ENCODE measurements at regions not wholly inside any gene's neighbourhood (a gene's known extent, or its start where the extent isn't known, plus 50 kb on each side); places are given as distances from the start of the nearest gene placed in this dataset.

DNA sequence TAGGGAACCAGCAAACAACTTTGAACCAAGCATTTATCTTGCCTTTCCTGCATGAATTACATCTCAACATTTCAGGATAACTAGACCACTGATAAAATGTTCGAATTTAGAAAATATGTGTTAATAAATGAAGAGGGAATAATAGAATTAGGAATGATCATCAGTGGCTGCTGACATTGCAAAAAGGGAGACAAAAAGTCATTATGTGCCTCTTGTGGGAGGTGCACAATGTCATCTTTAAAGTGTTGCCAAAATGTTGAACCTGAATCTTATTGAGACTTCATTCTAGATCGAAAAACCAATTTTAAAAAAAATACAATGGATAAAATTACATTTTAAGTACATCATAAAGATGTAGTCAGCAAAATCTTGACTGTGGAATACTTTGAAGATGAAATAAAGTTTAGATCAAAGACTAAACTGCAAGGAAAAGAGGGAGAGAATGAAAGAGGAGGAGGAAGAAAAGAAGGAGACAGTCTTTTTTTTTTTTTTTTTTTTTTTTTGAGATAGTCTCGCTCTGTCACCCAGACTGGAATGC, 299.3 kb downstream of the FBXW7 start:
- no peaks in the 10 kb centered on the region for H3K9me3 ChIP-seq (ENCODE audit: low read length)
- no peaks in the 10 kb centered on the region for H4K20me1 ChIP-seq (ENCODE audit: insufficient read depth, low read length)
- DNase-seq (ENCODE audit: low spot score) = no peak
- ChIA-PET POLR2A (no interaction called here), CTCF (ENCODE audit: unreplicated experiment) (no interaction called here)
- no peaks in the 10 kb centered on the region for H3K36me3 ChIP-seq (ENCODE audit: insufficient read depth, low read length)
- H3K79me2 ChIP-seq (ENCODE audit: insufficient read depth, low read depth, low read length) = no peaks in the 10 kb centered on the region
- H3K27ac ChIP-seq (ENCODE audit: low read depth, low read length, poor library complexity, severe bottlenecking) = no peak overlapping the region
- TF ChIP-seq, protein P1, sequence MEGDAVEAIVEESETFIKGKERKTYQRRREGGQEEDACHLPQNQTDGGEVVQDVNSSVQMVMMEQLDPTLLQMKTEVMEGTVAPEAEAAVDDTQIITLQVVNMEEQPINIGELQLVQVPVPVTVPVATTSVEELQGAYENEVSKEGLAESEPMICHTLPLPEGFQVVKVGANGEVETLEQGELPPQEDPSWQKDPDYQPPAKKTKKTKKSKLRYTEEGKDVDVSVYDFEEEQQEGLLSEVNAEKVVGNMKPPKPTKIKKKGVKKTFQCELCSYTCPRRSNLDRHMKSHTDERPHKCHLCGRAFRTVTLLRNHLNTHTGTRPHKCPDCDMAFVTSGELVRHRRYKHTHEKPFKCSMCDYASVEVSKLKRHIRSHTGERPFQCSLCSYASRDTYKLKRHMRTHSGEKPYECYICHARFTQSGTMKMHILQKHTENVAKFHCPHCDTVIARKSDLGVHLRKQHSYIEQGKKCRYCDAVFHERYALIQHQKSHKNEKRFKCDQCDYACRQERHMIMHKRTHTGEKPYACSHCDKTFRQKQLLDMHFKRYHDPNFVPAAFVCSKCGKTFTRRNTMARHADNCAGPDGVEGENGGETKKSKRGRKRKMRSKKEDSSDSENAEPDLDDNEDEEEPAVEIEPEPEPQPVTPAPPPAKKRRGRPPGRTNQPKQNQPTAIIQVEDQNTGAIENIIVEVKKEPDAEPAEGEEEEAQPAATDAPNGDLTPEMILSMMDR (conservative IDR thresholded peaks at IDR 0.05; ENCODE audit: low read length) = no peak
- no peak for TF ChIP-seq EZH2phosphoT487 (IDR thresholded peaks at IDR 0.05; ENCODE audit: borderline replicate concordance, low read depth, low read length)
- H3K4me3 ChIP-seq (ENCODE audit: low read depth, low read length, poor library complexity, severe bottlenecking) = no peak overlapping the region
- no peak overlapping the region for H2AFZ ChIP-seq (ENCODE audit: low read length)
- no peak overlapping the region for H3K4me2 ChIP-seq (ENCODE audit: low read length)
- no peaks in the 10 kb centered on the region for H3K4me1 ChIP-seq (ENCODE audit: insufficient read depth, low read length, poor library complexity, severe bottlenecking)
- no TSS peak for BruUV-seq (replicated peaks)
- H3K9me2 ChIP-seq (ENCODE audit: insufficient read depth, low read length) = no peaks in the 10 kb centered on the region
- intact Hi-C loops (cut with micrococcal nuclease; ENCODE audit: unreplicated experiment) = no loop called here

DNA sequence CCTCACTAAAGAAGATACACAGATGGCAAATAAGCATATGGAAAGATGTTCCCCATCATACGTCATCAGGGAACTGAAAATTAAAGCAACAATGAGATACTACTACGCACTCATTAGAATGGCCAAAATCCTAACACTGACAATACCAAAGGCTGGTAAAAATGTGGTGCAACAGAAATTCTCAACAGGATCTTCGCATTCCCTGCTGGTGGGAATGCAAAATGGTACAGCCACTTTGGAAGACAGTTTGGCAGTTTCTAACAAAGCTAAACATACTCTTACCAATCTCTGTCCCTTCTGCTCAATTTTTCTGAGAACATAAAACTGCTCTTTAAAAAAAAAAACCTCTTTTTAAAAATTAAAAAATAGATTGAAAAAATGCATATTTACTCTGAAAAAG, 300.2 kb downstream of the FBXW7 start:
- no peaks in the 10 kb centered on the region for H4K20me1 ChIP-seq (ENCODE audit: insufficient read depth, low read length)
- no TSS peak for BruUV-seq (replicated peaks)
- intact Hi-C loops (cut with micrococcal nuclease; ENCODE audit: unreplicated experiment) = no loop called here
- DNase-seq (ENCODE audit: low spot score) = no peak
- no peak overlapping the region for H3K4me3 ChIP-seq (ENCODE audit: low read depth, low read length, poor library complexity, severe bottlenecking)
- no peaks in the 10 kb centered on the region for H3K36me3 ChIP-seq (ENCODE audit: insufficient read depth, low read length)
- H3K9me2 ChIP-seq (ENCODE audit: insufficient read depth, low read length) = no peaks in the 10 kb centered on the region
- H3K79me2 ChIP-seq (ENCODE audit: insufficient read depth, low read depth, low read length) = no peaks in the 10 kb centered on the region
- no peak overlapping the region for H3K4me2 ChIP-seq (ENCODE audit: low read length)
- no peaks in the 10 kb centered on the region for H3K9me3 ChIP-seq (ENCODE audit: low read length)
- ChIA-PET POLR2A (no interaction called here), CTCF (ENCODE audit: unreplicated experiment) (no interaction called here)
- H3K4me1 ChIP-seq (ENCODE audit: insufficient read depth, low read length, poor library complexity, severe bottlenecking) = no peaks in the 10 kb centered on the region
- no peak overlapping the region for H3K27ac ChIP-seq (ENCODE audit: low read depth, low read length, poor library complexity, severe bottlenecking)
- no peak overlapping the region for H2AFZ ChIP-seq (ENCODE audit: low read length)
- TF ChIP-seq, protein P1 (conservative IDR thresholded peaks at IDR 0.05; ENCODE audit: low read length) = no peak
- no peak for TF ChIP-seq EZH2phosphoT487 (IDR thresholded peaks at IDR 0.05; ENCODE audit: borderline replicate concordance, low read depth, low read length)

DNA sequence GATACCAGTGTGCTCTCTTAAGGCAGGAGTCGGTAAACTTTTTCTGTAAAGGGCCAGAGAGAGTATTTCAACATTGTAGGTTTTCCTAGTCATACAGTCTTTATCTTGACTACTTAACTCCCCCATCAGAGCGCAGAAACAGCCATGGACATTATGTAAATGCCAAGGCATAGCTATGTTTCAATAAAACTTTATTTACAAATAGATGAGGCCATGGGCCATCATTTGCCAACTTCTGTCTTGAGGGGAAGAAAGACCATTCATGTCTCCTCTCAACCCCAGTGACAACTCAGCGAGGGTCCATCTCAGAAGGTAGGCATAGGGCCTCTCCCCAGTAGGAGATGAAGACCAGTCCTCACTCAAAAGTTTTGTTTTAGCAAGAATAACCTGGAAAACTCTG, 301.3 kb downstream of the FBXW7 start:
- intact Hi-C loops (cut with micrococcal nuclease; ENCODE audit: unreplicated experiment) = no loop called here
- no peaks in the 10 kb centered on the region for H3K9me2 ChIP-seq (ENCODE audit: insufficient read depth, low read length)
- POLR2A ChIA-PET = no interaction called here
- TF ChIP-seq EZH2phosphoT487 (IDR thresholded peaks at IDR 0.05; ENCODE audit: borderline replicate concordance, low read depth, low read length) = no peak
- TF ChIP-seq, protein P1 (conservative IDR thresholded peaks at IDR 0.05; ENCODE audit: low read length) = no peak
- no TSS peak for BruUV-seq (replicated peaks)
- H3K4me2 ChIP-seq (ENCODE audit: low read length) = no peak overlapping the region
- H3K27ac ChIP-seq (ENCODE audit: low read depth, low read length, poor library complexity, severe bottlenecking) = no peak overlapping the region
- H3K4me3 ChIP-seq (ENCODE audit: low read depth, low read length, poor library complexity, severe bottlenecking) = no peak overlapping the region
- no peaks in the 10 kb centered on the region for H3K9me3 ChIP-seq (ENCODE audit: low read length)
- no peaks in the 10 kb centered on the region for H3K79me2 ChIP-seq (ENCODE audit: insufficient read depth, low read depth, low read length)
- no peak overlapping the region for H2AFZ ChIP-seq (ENCODE audit: low read length)
- H3K4me1 ChIP-seq (ENCODE audit: insufficient read depth, low read length, poor library complexity, severe bottlenecking) = no peaks in the 10 kb centered on the region
- no peaks in the 10 kb centered on the region for H4K20me1 ChIP-seq (ENCODE audit: insufficient read depth, low read length)
- no peaks in the 10 kb centered on the region for H3K36me3 ChIP-seq (ENCODE audit: insufficient read depth, low read length)
- CTCF ChIA-PET (ENCODE audit: unreplicated experiment) = no interaction called here
- DNase-seq (ENCODE audit: low spot score) = no peak

Data from OCI-LY7 (cell line).